ENCODE measurements at regions not wholly inside any gene's neighbourhood (a gene's known extent, or its start where the extent isn't known, plus 50 kb on each side); places are given as distances from the start of the nearest gene placed in this dataset.

GRCh38 chr3:5039585-5039984 is 60.3 kb downstream of the BHLHE40 start (continued):
- TF ChIP-seq, protein P1, sequence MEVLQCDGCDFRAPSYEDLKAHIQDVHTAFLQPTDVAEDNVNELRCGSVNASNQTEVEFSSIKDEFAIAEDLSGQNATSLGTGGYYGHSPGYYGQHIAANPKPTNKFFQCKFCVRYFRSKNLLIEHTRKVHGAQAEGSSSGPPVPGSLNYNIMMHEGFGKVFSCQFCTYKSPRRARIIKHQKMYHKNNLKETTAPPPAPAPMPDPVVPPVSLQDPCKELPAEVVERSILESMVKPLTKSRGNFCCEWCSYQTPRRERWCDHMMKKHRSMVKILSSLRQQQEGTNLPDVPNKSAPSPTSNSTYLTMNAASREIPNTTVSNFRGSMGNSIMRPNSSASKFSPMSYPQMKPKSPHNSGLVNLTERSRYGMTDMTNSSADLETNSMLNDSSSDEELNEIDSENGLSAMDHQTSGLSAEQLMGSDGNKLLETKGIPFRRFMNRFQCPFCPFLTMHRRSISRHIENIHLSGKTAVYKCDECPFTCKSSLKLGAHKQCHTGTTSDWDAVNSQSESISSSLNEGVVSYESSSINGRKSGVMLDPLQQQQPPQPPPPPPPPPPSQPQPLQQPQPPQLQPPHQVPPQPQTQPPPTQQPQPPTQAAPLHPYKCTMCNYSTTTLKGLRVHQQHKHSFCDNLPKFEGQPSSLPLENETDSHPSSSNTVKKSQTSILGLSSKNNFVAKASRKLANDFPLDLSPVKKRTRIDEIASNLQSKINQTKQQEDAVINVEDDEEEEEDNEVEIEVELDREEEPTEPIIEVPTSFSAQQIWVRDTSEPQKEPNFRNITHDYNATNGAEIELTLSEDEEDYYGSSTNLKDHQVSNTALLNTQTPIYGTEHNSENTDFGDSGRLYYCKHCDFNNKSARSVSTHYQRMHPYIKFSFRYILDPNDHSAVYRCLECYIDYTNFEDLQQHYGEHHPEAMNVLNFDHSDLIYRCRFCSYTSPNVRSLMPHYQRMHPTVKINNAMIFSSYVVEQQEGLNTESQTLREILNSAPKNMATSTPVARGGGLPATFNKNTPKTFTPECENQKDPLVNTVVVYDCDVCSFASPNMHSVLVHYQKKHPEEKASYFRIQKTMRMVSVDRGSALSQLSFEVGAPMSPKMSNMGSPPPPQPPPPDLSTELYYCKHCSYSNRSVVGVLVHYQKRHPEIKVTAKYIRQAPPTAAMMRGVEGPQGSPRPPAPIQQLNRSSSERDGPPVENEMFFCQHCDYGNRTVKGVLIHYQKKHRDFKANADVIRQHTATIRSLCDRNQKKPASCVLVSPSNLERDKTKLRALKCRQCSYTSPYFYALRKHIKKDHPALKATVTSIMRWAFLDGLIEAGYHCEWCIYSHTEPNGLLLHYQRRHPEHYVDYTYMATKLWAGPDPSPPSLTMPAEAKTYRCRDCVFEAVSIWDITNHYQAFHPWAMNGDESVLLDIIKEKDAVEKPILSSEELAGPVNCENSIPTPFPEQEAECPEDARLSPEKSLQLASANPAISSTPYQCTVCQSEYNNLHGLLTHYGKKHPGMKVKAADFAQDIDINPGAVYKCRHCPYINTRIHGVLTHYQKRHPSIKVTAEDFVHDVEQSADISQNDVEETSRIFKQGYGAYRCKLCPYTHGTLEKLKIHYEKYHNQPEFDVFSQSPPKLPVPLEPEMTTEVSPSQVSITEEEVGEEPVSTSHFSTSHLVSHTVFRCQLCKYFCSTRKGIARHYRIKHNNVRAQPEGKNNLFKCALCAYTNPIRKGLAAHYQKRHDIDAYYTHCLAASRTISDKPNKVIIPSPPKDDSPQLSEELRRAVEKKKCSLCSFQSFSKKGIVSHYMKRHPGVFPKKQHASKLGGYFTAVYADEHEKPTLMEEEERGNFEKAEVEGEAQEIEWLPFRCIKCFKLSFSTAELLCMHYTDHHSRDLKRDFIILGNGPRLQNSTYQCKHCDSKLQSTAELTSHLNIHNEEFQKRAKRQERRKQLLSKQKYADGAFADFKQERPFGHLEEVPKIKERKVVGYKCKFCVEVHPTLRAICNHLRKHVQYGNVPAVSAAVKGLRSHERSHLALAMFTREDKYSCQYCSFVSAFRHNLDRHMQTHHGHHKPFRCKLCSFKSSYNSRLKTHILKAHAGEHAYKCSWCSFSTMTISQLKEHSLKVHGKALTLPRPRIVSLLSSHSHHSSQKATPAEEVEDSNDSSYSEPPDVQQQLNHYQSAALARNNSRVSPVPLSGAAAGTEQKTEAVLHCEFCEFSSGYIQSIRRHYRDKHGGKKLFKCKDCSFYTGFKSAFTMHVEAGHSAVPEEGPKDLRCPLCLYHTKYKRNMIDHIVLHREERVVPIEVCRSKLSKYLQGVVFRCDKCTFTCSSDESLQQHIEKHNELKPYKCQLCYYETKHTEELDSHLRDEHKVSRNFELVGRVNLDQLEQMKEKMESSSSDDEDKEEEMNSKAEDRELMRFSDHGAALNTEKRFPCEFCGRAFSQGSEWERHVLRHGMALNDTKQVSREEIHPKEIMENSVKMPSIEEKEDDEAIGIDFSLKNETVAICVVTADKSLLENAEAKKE (CRISPR knock-in tag; IDR thresholded peaks at IDR 0.05), result no peak
- no peak for TF ChIP-seq POLR2AphosphoS5 (IDR thresholded peaks at IDR 0.05; ENCODE audit: low read depth)
- no peak for TF ChIP-seq ZNF331 (CRISPR knock-in tag; IDR thresholded peaks at IDR 0.05; ENCODE audit: low read depth)
- TF ChIP-seq JUNB (IDR thresholded peaks at IDR 0.05; ENCODE audit: unreplicated experiment), result no peak
- TF ChIP-seq, protein P2, sequence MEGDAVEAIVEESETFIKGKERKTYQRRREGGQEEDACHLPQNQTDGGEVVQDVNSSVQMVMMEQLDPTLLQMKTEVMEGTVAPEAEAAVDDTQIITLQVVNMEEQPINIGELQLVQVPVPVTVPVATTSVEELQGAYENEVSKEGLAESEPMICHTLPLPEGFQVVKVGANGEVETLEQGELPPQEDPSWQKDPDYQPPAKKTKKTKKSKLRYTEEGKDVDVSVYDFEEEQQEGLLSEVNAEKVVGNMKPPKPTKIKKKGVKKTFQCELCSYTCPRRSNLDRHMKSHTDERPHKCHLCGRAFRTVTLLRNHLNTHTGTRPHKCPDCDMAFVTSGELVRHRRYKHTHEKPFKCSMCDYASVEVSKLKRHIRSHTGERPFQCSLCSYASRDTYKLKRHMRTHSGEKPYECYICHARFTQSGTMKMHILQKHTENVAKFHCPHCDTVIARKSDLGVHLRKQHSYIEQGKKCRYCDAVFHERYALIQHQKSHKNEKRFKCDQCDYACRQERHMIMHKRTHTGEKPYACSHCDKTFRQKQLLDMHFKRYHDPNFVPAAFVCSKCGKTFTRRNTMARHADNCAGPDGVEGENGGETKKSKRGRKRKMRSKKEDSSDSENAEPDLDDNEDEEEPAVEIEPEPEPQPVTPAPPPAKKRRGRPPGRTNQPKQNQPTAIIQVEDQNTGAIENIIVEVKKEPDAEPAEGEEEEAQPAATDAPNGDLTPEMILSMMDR (conservative IDR thresholded peaks at IDR 0.05; ENCODE audit: low read depth in 2 of 2), result no peak

DNA sequence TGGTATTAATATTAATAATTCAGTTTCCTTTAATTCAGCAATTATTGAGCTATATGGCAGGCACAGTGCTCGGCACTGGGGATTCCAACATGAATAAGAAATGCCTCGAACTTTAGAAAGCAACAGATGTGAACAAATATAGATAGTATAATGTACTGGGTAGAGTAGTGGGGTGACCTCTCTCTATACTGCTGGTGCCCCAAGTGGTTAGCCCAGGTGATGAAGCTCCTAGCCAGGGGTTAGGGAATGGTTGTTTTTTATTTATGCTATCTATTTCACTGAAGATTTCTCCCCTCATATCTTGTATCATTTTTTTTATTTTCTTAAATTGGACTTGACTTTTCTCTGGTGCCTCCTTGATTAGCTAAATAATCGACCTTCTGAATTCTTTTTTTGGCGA is 62.1 kb downstream of the BHLHE40 start:
- no peaks in the 10 kb centered on the region for H3F3A ChIP-seq (replicated peaks; ENCODE audit: low read depth)
- no peak overlapping the region for H3K27ac ChIP-seq (ENCODE audit: low read depth)
- Mint-ChIP-seq H3K4me1 (no peaks in the 10 kb centered on the region; the same call in 2 of the 3 replicates), H3K27me3 (ENCODE audit: insufficient read depth, low read depth, poor library complexity) (no peaks in the 10 kb centered on the region), H3K36me3 (ENCODE audit: low read depth) (no peaks in the 10 kb centered on the region), H3K4me3 (no peak overlapping the region), H3K27ac (no peak overlapping the region), H3K9me3 (no peaks in the 10 kb centered on the region)
- H3K4me2 ChIP-seq, result no peak overlapping the region
- ATAC-seq (peak; percentile 46; the same call in 2 of the 3 replicates), DNase-seq (ENCODE audit: low spot score) (no peak)
- H3K4me3 ChIP-seq, result no peak overlapping the region
- no peaks in the 10 kb centered on the region for H3K27me3 ChIP-seq (ENCODE audit: insufficient read depth)
- no peaks in the 10 kb centered on the region for H3K4me1 ChIP-seq (ENCODE audit: insufficient read depth)
- no peaks in the 10 kb centered on the region for H3K9me2 ChIP-seq (ENCODE audit: insufficient read depth)
- H3K36me3 ChIP-seq (ENCODE audit: insufficient read depth), result no peaks in the 10 kb centered on the region
- H3K79me2 ChIP-seq (replicated peaks; ENCODE audit: insufficient read depth), result no peaks in the 10 kb centered on the region
- no peak overlapping the region for H2AFZ ChIP-seq
- no peaks in the 10 kb centered on the region for H4K20me1 ChIP-seq (replicated peaks; ENCODE audit: insufficient read depth)
- TF ChIP-seq CREB1 (CRISPR knock-in tag; IDR thresholded peaks at IDR 0.05; ENCODE audit: low read depth) (no peak), EZH2phosphoT487 (IDR thresholded peaks at IDR 0.05; ENCODE audit: unreplicated experiment) (no peak)
- TF ChIP-seq, protein P2 (conservative IDR thresholded peaks at IDR 0.05; ENCODE audit: low read depth in 2 of 2), result peak; percentile 40 to 48
